SK-N-SH treated with all-trans-retinoic acid at 6 μM for 48 hours (cell line): ENCODE measurements at regions not wholly inside any gene's neighbourhood (a gene's known extent, or its start where the extent isn't known, plus 50 kb on each side); places are given as distances from the start of the nearest gene placed in this dataset.

Source experiments
- ATAC-seq: fragments of 200-7000 bp; cut with Tn5 transposase; 3 replicates; pipeline ENCODE4 v1.9.1; 2020; ENCODE audit warnings: mild to moderate bottlenecking, moderate library complexity
- CSDC2 ChIP-seq: fragments of 250-450 bp; sonication (Bioruptor Pico); IDR thresholded peaks from 2 replicates; pipeline ENCODE4 v1.5.0; 2020; ENCODE audit warnings: mild to moderate bottlenecking, moderate library complexity
- CSRNP3 ChIP-seq: fragments of 250-450 bp; sonication (Bioruptor Pico); IDR thresholded peaks from 2 replicates; pipeline ENCODE4 v1.5.1; 2021; ENCODE audit warnings: mild to moderate bottlenecking, moderate library complexity
- GLIS3 ChIP-seq: fragments of 250-450 bp; sonication (Bioruptor Pico); IDR thresholded peaks from 2 replicates; pipeline ENCODE4 v1.5.0; 2020; ENCODE audit warnings: mild to moderate bottlenecking, moderate library complexity
- ISL1 ChIP-seq: fragments of 250-450 bp; sonication (Bioruptor Pico); IDR thresholded peaks from 2 replicates; pipeline ENCODE4 v2.1.2; 2022; ENCODE audit warnings: mild to moderate bottlenecking, moderate library complexity
- OSR1 ChIP-seq: fragments of 250-450 bp; sonication (Bioruptor Pico); IDR thresholded peaks from 2 replicates; pipeline ENCODE4 v1.8.0; 2022; ENCODE audit warnings: moderate library complexity, mild to moderate bottlenecking, inconsistent platforms
- PPARA ChIP-seq: fragments of 250-450 bp; sonication (Bioruptor Pico); IDR thresholded peaks from 2 replicates; pipeline ENCODE4 v1.5.0; 2020; ENCODE audit warnings: mild to moderate bottlenecking, borderline replicate concordance
- RARB ChIP-seq: fragments of 250-450 bp; sonication (Bioruptor Pico); IDR thresholded peaks from 2 replicates; pipeline ENCODE4 v1.8.0; 2021; ENCODE audit warnings: mild to moderate bottlenecking, moderate library complexity
- TCF4 ChIP-seq: fragments of 250-450 bp; sonication (Bioruptor Pico); IDR thresholded peaks from 2 replicates; pipeline ENCODE4 v1.8.0; 2021; ENCODE audit warnings: mild to moderate bottlenecking, moderate library complexity, borderline replicate concordance
- TOX ChIP-seq: fragments of 250-450 bp; sonication (Bioruptor Pico); IDR thresholded peaks from 2 replicates; pipeline ENCODE4 v1.8.0; 2021; ENCODE audit warnings: mild to moderate bottlenecking, moderate library complexity, borderline replicate concordance
- ZC3H10 ChIP-seq: fragments of 250-450 bp; sonication (Bioruptor Pico); IDR thresholded peaks from 2 replicates; pipeline ENCODE4 v1.5.1; 2021; ENCODE audit warnings: mild to moderate bottlenecking, moderate library complexity
- ZFP30 ChIP-seq: fragments of 450-650 bp; formaldehyde crosslinking; IDR thresholded peaks from 2 replicates; pipeline ENCODE4 v1.5.0; 2022; ENCODE audit warnings: mild to moderate bottlenecking, moderate library complexity
- ZNF70 ChIP-seq: fragments of 450-650 bp; formaldehyde crosslinking; IDR thresholded peaks from 2 replicates; pipeline ENCODE4 v1.5.0; 2020; ENCODE audit warnings: mild to moderate bottlenecking, moderate library complexity
- ZNF8 ChIP-seq: fragments of 450-650 bp; formaldehyde crosslinking; IDR thresholded peaks from 2 replicates; pipeline ENCODE4 v1.5.0; 2020; ENCODE audit warnings: mild to moderate bottlenecking, moderate library complexity
- TF ChIP-seq, protein P1 (sequence below): fragments of 250-450 bp; sonication (Bioruptor Pico); IDR thresholded peaks from 2 replicates; pipeline ENCODE4 v1.5.1; 2020; ENCODE audit warnings: low read depth, mild to moderate bottlenecking, moderate library complexity
- TF ChIP-seq, protein P2 (sequence below): fragments of 250-450 bp; sonication (Bioruptor Pico); IDR thresholded peaks from 2 replicates; pipeline ENCODE4 v1.8.0; 2021; ENCODE audit warnings: low read depth, mild to moderate bottlenecking, moderate library complexity, borderline replicate concordance

- no peak for ATAC-seq
- no peak for TF ChIP-seq CSDC2
- no peak for TF ChIP-seq ZNF8 (CRISPR knock-in tag)
- TF ChIP-seq, protein P1, sequence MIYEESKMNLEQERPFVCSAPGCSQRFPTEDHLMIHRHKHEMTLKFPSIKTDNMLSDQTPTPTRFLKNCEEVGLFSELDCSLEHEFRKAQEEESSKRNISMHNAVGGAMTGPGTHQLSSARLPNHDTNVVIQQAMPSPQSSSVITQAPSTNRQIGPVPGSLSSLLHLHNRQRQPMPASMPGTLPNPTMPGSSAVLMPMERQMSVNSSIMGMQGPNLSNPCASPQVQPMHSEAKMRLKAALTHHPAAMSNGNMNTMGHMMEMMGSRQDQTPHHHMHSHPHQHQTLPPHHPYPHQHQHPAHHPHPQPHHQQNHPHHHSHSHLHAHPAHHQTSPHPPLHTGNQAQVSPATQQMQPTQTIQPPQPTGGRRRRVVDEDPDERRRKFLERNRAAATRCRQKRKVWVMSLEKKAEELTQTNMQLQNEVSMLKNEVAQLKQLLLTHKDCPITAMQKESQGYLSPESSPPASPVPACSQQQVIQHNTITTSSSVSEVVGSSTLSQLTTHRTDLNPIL (CRISPR knock-in tag): no peak
- TF ChIP-seq PPARA (CRISPR knock-in tag): no peak
- TF ChIP-seq, protein P2, sequence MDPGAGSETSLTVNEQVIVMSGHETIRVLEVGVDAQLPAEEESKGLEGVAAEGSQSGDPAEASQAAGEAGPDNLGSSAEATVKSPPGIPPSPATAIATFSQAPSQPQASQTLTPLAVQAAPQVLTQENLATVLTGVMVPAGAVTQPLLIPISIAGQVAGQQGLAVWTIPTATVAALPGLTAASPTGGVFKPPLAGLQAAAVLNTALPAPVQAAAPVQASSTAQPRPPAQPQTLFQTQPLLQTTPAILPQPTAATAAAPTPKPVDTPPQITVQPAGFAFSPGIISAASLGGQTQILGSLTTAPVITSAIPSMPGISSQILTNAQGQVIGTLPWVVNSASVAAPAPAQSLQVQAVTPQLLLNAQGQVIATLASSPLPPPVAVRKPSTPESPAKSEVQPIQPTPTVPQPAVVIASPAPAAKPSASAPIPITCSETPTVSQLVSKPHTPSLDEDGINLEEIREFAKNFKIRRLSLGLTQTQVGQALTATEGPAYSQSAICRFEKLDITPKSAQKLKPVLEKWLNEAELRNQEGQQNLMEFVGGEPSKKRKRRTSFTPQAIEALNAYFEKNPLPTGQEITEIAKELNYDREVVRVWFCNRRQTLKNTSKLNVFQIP (CRISPR knock-in tag): no peak
- no peak for TF ChIP-seq RARB (CRISPR knock-in tag)
- TF ChIP-seq CSRNP3 (CRISPR knock-in tag): no peak
- TF ChIP-seq TCF4 (CRISPR knock-in tag): no peak
- no peak for TF ChIP-seq ZFP30 (CRISPR knock-in tag)
- TF ChIP-seq GLIS3 (CRISPR knock-in tag): no peak
- no peak for TF ChIP-seq ZNF70 (CRISPR knock-in tag)
- TF ChIP-seq, all 23 proteins: peak for 0
These were observed 564.6 kb upstream of the DIPK2B start for GRCh38 chrX:45765281-45765680.

- TF ChIP-seq TCF4 (CRISPR knock-in tag) (no peak), ZNF8 (CRISPR knock-in tag) (no peak)
- ATAC-seq: 0 out of 3 replicates have a peak, but pooled peaks have one; percentile 0
These were observed 562.3 kb upstream of the DIPK2B start for GRCh38 chrX:45762699-45763647.

- ATAC-seq: no peak
- TF ChIP-seq OSR1 (CRISPR knock-in tag) (no peak), GLIS3 (CRISPR knock-in tag) (no peak), ZFP30 (CRISPR knock-in tag) (no peak), ZC3H10 (CRISPR knock-in tag) (no peak)
- TF ChIP-seq, protein P1 (CRISPR knock-in tag): no peak
These were observed 561.2 kb upstream of the DIPK2B start for GRCh38 chrX:45761920-45762319.

GRCh38 chrX:45760187-45760742 is 559.6 kb upstream of the DIPK2B start:
- peak; percentile 1; the same call in 2 of the 3 replicates for ATAC-seq
- TF ChIP-seq RARB (CRISPR knock-in tag) (peak; percentile 28; the same call in 1 of the 2 replicates), ZNF70 (CRISPR knock-in tag) (no peak), ISL1 (CRISPR knock-in tag) (no peak)
- TF ChIP-seq, protein P2 (CRISPR knock-in tag): no peak

- TF ChIP-seq TOX (CRISPR knock-in tag) (0 out of 2 replicates have a peak, but pooled peaks have one; percentile 6), ZNF70 (CRISPR knock-in tag) (no peak), RARB (CRISPR knock-in tag) (0 out of 2 replicates have a peak, but pooled peaks have one; percentile 28)
- TF ChIP-seq, all 23 proteins: peak for 2
- peak; percentile 37 for ATAC-seq
These were observed 558.2 kb upstream of the DIPK2B start for GRCh38 chrX:45758738-45759397.
